Mucosa of descending colon (tissue), 3 donors: ENCODE measurements at regions not wholly inside any gene's neighbourhood (a gene's known extent, or its start where the extent isn't known, plus 50 kb on each side); places are given as distances from the start of the nearest gene placed in this dataset.

ENCODE experiments used
- ATAC-seq: fragments of 200-7000 bp; cut with Tn5 transposase; one replicate; pipeline ENCODE4 v1.9.1; 2020; ENCODE audit warnings: mild to moderate bottlenecking, moderate library complexity
- DNase-seq, 3 donors: peaks; one replicate each; pipeline ENCODE4 v3.0.0-alpha.2; 2020
- H3K36me3 ChIP-seq: fragments of 200-600 bp; one replicate; pipeline ENCODE4 v1.8.0; 2021; ENCODE audit warnings: low read depth, mild to moderate bottlenecking
- H3K4me1 ChIP-seq: fragments of 200-600 bp; one replicate; pipeline ENCODE4 v1.8.0; 2021; ENCODE audit warnings: low read depth, mild to moderate bottlenecking
- H3K4me3 ChIP-seq: fragments of 200-600 bp; one replicate; pipeline ENCODE4 v1.8.0; 2021; ENCODE audit warnings: mild to moderate bottlenecking
- H3K9me3 ChIP-seq: fragments of 200-600 bp; one replicate; pipeline ENCODE4 v1.8.0; 2021; ENCODE audit warnings: mild to moderate bottlenecking
- CTCF ChIP-seq: fragments of 200-600 bp; IDR thresholded peaks from one replicate; pipeline ENCODE4 v1.8.0; 2022; ENCODE audit warnings: antibody characterized with exemption, mild to moderate bottlenecking
- intact Hi-C, 2 donors: fragments of 100-400 bp; cut with DNase I in 1 of 2; cut with micrococcal nuclease in 1 of 2; formaldehyde crosslinking; loops; one replicate each; pipeline versions ENCODE4 v1.11.0 to v1.11.1; 2022; cut with DNase I, micrococcal nuclease
- donor health status: DM: no; HTN: no; CAD: no; lungs with moderate emphysema.
- donor health status: DM: no; HTN: no; CAD: no.
- donor health status: DM: no; HTN: yes; CAD: no.

DNA sequence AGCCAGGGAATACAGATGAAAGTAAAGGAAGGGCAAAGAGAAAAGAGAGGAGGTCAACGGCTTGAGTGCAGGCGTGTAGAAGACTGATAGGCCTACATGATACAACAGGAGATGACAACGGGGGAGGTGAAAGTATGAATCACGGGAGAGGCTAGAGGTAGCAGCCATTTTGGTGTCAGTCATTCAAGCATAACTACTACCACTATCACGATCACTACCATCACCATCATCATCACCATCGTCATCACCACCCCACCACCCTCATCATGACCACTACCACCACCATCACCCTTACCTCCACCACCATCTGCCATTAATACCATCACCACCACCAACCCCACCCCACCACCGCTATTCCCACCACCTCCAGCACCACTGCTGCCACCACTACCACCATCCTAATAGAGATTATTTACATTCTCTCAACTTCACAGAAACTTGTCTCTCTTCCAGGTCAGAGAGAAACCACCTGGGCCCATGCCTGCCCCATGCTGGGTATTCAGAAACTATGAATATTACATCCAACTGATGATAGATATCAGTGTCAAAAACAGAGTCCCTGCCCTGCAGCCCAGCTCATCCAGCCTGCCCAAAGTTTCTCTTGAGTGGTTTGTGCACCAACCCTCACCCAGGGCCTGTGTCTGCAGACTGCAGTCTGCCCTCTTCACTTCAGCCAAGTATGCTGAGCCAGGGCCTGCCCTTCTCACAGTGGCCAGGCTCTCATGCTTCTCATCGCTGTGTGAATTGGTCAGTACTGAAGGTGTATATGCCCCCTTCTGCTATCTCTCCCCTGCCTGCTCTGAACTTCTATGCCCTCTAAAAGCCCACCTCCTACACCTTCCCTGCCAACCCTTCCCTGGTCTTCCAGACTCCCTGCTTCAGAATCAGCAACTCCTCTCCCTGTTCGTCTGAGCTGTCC, 215.6 kb upstream of the TLE3 start:
- no peak for TF ChIP-seq CTCF
- H3K36me3 ChIP-seq: no peaks in the 10 kb centered on the region
- DNase-seq: no peak
- H3K9me3 ChIP-seq: no peaks in the 10 kb centered on the region
- no peak overlapping the region for H3K4me3 ChIP-seq
- ATAC-seq: no peak
- intact Hi-C loops: no loop called here
- H3K4me1 ChIP-seq: no peaks in the 10 kb centered on the region

GRCh38 chr15:70311821-70312220, 214.1 kb upstream of the TLE3 start:
- Histone ChIP-seq H3K9me3 (no peaks in the 10 kb centered on the region), H3K36me3 (no peaks in the 10 kb centered on the region), H3K4me3 (no peak overlapping the region), H3K4me1 (no peaks in the 10 kb centered on the region)
- ATAC-seq (no peak), DNase-seq (no peak)
- intact Hi-C loops: no loop called here
- TF ChIP-seq CTCF: no peak

GRCh38 chr15:70309716-70310115, 212.0 kb upstream of the TLE3 start:
- no peak overlapping the region for H3K4me3 ChIP-seq
- ATAC-seq: no peak
- TF ChIP-seq CTCF: no peak

DNA sequence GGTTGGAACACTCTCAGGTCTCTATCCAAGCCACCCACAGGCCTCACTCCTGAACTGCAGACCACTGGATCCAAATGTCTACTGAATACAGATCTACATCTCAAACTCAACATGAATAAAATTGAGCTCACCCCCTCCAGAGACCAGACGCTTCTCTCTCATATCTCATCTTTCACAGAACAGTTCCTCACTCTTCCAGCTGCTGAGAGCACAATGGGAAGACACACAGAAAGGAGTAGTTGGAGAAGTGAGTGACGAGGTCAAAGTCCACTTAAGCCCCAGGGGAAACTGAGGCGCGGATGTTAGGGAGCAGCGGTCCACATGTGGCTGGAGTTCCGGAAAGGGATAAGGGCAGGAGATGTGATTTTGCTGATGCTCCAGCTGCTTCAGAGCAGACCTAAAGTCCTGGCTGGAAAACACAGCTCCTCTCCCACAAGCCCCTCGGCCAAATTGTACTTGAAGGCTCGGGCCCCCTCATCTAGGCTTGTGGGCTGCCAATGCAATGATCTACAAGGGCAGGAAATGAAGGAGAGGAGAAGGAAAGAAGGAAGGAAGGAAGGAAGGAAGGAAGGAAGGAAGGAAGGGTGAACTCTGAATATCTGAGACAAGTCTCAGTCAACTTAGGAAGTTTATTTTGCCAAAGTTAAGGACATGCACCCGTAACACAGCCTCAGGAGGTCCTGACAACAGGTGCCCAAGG, 211.2 kb upstream of the TLE3 start:
- no peak overlapping the region for H3K4me3 ChIP-seq
- H3K9me3 ChIP-seq: peaks cover 5% of the 10 kb centered on the region
- H3K4me1 ChIP-seq: no peaks in the 10 kb centered on the region
- DNase-seq: no peak
- ATAC-seq: no peak
- intact Hi-C loops: no loop called here
- no peak for TF ChIP-seq CTCF
- H3K36me3 ChIP-seq: no peaks in the 10 kb centered on the region

More at GRCh38 chr15:70309716-70310115, 212.0 kb upstream of the TLE3 start:
- DNase-seq: no peak
- Histone ChIP-seq H3K36me3 (no peaks in the 10 kb centered on the region), H3K4me1 (no peaks in the 10 kb centered on the region), H3K9me3 (peaks cover 3% of the 10 kb centered on the region)
- intact Hi-C loops: no loop called here

- no peaks in the 10 kb centered on the region for H3K36me3 ChIP-seq
- H3K4me3 ChIP-seq: no peak overlapping the region
- peaks cover 5% of the 10 kb centered on the region for H3K9me3 ChIP-seq
- intact Hi-C loops: no loop called here
- no peaks in the 10 kb centered on the region for H3K4me1 ChIP-seq
- TF ChIP-seq CTCF: no peak
- ATAC-seq (peak; percentile 74), DNase-seq (no peak)
Measured at GRCh38 chr15:70308011-70308734, 210.5 kb upstream of the TLE3 start.
